PC-3 (cell line): ENCODE measurements at regions not wholly inside any gene's neighbourhood (a gene's known extent, or its start where the extent isn't known, plus 50 kb on each side); places are given as distances from the start of the nearest gene placed in this dataset.

Experiments used
- ATAC-seq: fragments of 200-7000 bp; cut with Tn5 transposase; 2 replicates; pipeline ENCODE4 v1.9.1; 2020; ENCODE audit warnings: mild to moderate bottlenecking, moderate library complexity
- BruUV-seq: library from RNA; stranded (reverse); fragments of 400-500 nt; replicated peaks from 2 replicates; lab custom pipeline; 2021; lab: Mats Ljungman, UMichigan
- CTCF ChIA-PET: fragments of 300-600 bp; sonication (Branson Sonifier 250); formaldehyde crosslinking; loops from one replicate; lab custom pipeline; 2022; ENCODE audit warnings: antibody characterized with exemption; lab: Charles Lee
- POLR2A ChIA-PET: fragments of 300-600 bp; sonication (Branson Sonifier 250); formaldehyde crosslinking; loops from one replicate; lab custom pipeline; 2022; ENCODE audit warnings: antibody characterized with exemption; ENCODE audit not compliant: unreplicated experiment; lab: Charles Lee
- DNase-seq: peaks from one replicate; pipeline ENCODE4 v3.0.0-alpha.2; 2015
- H2AFZ ChIP-seq: fragments of 300-600 bp; sonication (generic); 2 replicates; pipeline ENCODE4 v1.6.0; 2016; ENCODE audit warnings: antibody characterized with exemption, low read length
- H3F3A ChIP-seq: fragments of 300-600 bp; sonication (generic); one replicate; pipeline ENCODE4 v1.6.0; 2017; ENCODE audit warnings: antibody characterized with exemption, low read length, control low read depth, mild to moderate bottlenecking; ENCODE audit not compliant: unreplicated experiment
- H3K27ac ChIP-seq: fragments of 300-600 bp; sonication (generic); 2 replicates; pipeline ENCODE4 v1.5.1; 2016; ENCODE audit warnings: mild to moderate bottlenecking, low read length
- H3K27me3 ChIP-seq: fragments of 300-600 bp; sonication (generic); 2 replicates; pipeline ENCODE4 v1.6.1; 2016; ENCODE audit warnings: low read length, mixed read lengths
- H3K36me3 ChIP-seq: fragments of 300-600 bp; sonication (generic); 2 replicates; pipeline ENCODE4 v1.6.1; 2016; ENCODE audit warnings: low read depth, mixed run types, low read length, mixed read lengths
- H3K4me1 ChIP-seq: fragments of 300-600 bp; sonication (generic); 2 replicates; pipeline ENCODE4 v1.5.1; 2016; ENCODE audit warnings: low read length; ENCODE audit not compliant: insufficient read depth
- H3K4me2 ChIP-seq: fragments of 300-600 bp; sonication (generic); 2 replicates; pipeline ENCODE4 v1.6.0; 2016; ENCODE audit warnings: low read length
- H3K4me3 ChIP-seq: fragments of 300-600 bp; sonication (generic); 2 replicates; pipeline ENCODE4 v1.5.1; 2016; ENCODE audit warnings: mild to moderate bottlenecking, low read length, mixed read lengths
- H3K79me2 ChIP-seq: fragments of 300-600 bp; sonication (generic); 2 replicates; pipeline ENCODE4 v1.6.1; 2017; ENCODE audit warnings: low read length, mixed read lengths
- H3K9ac ChIP-seq: fragments of 300-600 bp; sonication (generic); 2 replicates; pipeline ENCODE4 v1.6.0; 2016; ENCODE audit warnings: mild to moderate bottlenecking, low read length
- H3K9me2 ChIP-seq: fragments of 300-600 bp; sonication (generic); replicated peaks from 2 replicates; pipeline ENCODE4 v1.6.1; 2016; ENCODE audit warnings: mixed run types, low read length, mixed read lengths
- H3K9me3 ChIP-seq: fragments of 300-600 bp; sonication (generic); 2 replicates; pipeline ENCODE4 v1.6.1; 2016; ENCODE audit warnings: low read length, mixed read lengths
- H4K20me1 ChIP-seq: fragments of 300-600 bp; sonication (generic); 2 replicates; pipeline ENCODE4 v1.6.1; 2016; ENCODE audit warnings: low read length, mixed read lengths
- EZH2 ChIP-seq: fragments of 300-600 bp; sonication (generic); IDR thresholded peaks from one replicate; pipeline ENCODE4 v1.6.1; 2017; ENCODE audit warnings: antibody characterized with exemption, mild to moderate bottlenecking, low read length; ENCODE audit not compliant: unreplicated experiment
- EZH2phosphoT487 ChIP-seq: fragments of 300-600 bp; sonication (generic); IDR thresholded peaks from 2 replicates; pipeline ENCODE4 v1.6.1; 2018; ENCODE audit warnings: mild to moderate bottlenecking, antibody characterized with exemption, low read length, borderline replicate concordance
- intact Hi-C: fragments of 100-400 bp; cut with micrococcal nuclease; formaldehyde crosslinking; loops from 2 replicates; pipeline ENCODE4 v1.9.0; 2023
- TF ChIP-seq, protein P1 (sequence below): fragments of 300-600 bp; sonication (generic); conservative IDR thresholded peaks from 2 replicates; pipeline ENCODE4 v1.5.1; 2017; ENCODE audit warnings: antibody characterized with exemption, low read depth, mild to moderate bottlenecking, low read length

DNA sequence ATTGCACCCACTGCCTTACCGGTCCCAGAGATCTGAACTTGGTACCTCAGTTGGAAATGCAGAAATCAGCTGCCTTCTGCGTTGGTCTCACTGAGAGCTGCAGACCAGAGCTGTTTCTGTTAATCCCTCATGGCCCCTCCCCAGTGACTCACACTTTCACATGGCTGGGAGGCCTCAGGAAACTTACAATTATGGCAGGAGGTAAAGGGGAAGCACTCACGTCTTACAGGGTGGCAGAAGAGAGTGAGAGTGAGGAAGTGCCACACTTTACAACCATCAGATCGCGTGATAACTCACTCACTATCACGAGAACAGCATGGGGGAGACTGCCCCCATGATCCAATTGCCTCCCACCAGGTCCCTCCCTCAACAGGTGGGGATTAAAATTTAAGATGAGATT is 648.5 kb downstream of the MTRR start:
- Histone ChIP-seq H3K36me3 (no peaks in the 10 kb centered on the region), H3K4me3 (no peak overlapping the region), H3K9ac (no peak overlapping the region), H3K27me3 (no peaks in the 10 kb centered on the region), H3K9me3 (0 out of 2 replicates have a peak, but pooled peaks cover 4% of the 10 kb centered on the region), H3F3A (no peaks in the 10 kb centered on the region), H3K79me2 (no peaks in the 10 kb centered on the region), H2AFZ (0 out of 2 replicates have a peak overlapping the region, but pooled peaks have one; percentile 10), H3K4me1 (no peaks in the 10 kb centered on the region), H3K9me2 (no peaks in the 10 kb centered on the region), H3K4me2 (no peak overlapping the region), H3K27ac (no peak overlapping the region), H4K20me1 (no peaks in the 10 kb centered on the region)
- DNase-seq (peak; percentile 35), ATAC-seq (no peak)
- intact Hi-C loops, result no loop called here
- no TSS peak for BruUV-seq
- TF ChIP-seq EZH2phosphoT487, result no peak
- TF ChIP-seq, protein P1, sequence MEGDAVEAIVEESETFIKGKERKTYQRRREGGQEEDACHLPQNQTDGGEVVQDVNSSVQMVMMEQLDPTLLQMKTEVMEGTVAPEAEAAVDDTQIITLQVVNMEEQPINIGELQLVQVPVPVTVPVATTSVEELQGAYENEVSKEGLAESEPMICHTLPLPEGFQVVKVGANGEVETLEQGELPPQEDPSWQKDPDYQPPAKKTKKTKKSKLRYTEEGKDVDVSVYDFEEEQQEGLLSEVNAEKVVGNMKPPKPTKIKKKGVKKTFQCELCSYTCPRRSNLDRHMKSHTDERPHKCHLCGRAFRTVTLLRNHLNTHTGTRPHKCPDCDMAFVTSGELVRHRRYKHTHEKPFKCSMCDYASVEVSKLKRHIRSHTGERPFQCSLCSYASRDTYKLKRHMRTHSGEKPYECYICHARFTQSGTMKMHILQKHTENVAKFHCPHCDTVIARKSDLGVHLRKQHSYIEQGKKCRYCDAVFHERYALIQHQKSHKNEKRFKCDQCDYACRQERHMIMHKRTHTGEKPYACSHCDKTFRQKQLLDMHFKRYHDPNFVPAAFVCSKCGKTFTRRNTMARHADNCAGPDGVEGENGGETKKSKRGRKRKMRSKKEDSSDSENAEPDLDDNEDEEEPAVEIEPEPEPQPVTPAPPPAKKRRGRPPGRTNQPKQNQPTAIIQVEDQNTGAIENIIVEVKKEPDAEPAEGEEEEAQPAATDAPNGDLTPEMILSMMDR, result no peak
- TF ChIP-seq EZH2, result no peak
- ChIA-PET CTCF (no interaction called here), POLR2A (no interaction called here)

GRCh38 chr5:8520917-8521316 is 652.0 kb downstream of the MTRR start:
- Histone ChIP-seq H4K20me1 (no peaks in the 10 kb centered on the region), H3K9me2 (no peaks in the 10 kb centered on the region), H3K4me3 (no peak overlapping the region), H3K9ac (no peak overlapping the region), H3K36me3 (no peaks in the 10 kb centered on the region), H2AFZ (no peak overlapping the region), H3K4me2 (no peak overlapping the region), H3K27me3 (no peaks in the 10 kb centered on the region), H3K4me1 (no peaks in the 10 kb centered on the region), H3K27ac (no peak overlapping the region), H3K79me2 (no peaks in the 10 kb centered on the region), H3F3A (no peaks in the 10 kb centered on the region), H3K9me3 (no peaks in the 10 kb centered on the region)
- no peak for DNase-seq
- no TSS peak for BruUV-seq
- TF ChIP-seq EZH2phosphoT487, result no peak
- TF ChIP-seq, protein P1, result no peak
- TF ChIP-seq EZH2, result no peak
- POLR2A ChIA-PET, result no interaction called here
- CTCF ChIA-PET, result no interaction called here
- ATAC-seq, result no peak
- intact Hi-C loops, result no loop called here

GRCh38 chr5:8521991-8522390 is 653.0 kb downstream of the MTRR start:
- TF ChIP-seq, protein P1, result no peak
- no peak for TF ChIP-seq EZH2phosphoT487
- no peak for TF ChIP-seq EZH2
- Histone ChIP-seq H3K27me3 (no peaks in the 10 kb centered on the region), H3K36me3 (no peaks in the 10 kb centered on the region), H3K4me1 (no peaks in the 10 kb centered on the region), H3K9ac (no peak overlapping the region), H3K9me2 (no peaks in the 10 kb centered on the region), H4K20me1 (no peaks in the 10 kb centered on the region), H2AFZ (no peak overlapping the region), H3K79me2 (no peaks in the 10 kb centered on the region), H3K4me2 (no peak overlapping the region), H3F3A (no peaks in the 10 kb centered on the region), H3K27ac (no peak overlapping the region), H3K4me3 (no peak overlapping the region), H3K9me3 (no peaks in the 10 kb centered on the region)
- no TSS peak for BruUV-seq
- intact Hi-C loops, result no loop called here
- ChIA-PET CTCF (no interaction called here), POLR2A (no interaction called here)
- ATAC-seq, result no peak
- DNase-seq, result no peak
